ENCODE measurements at regions not wholly inside any gene's neighbourhood (a gene's known extent, or its start where the extent isn't known, plus 50 kb on each side); places are given as distances from the start of the nearest gene placed in this dataset.

DNA sequence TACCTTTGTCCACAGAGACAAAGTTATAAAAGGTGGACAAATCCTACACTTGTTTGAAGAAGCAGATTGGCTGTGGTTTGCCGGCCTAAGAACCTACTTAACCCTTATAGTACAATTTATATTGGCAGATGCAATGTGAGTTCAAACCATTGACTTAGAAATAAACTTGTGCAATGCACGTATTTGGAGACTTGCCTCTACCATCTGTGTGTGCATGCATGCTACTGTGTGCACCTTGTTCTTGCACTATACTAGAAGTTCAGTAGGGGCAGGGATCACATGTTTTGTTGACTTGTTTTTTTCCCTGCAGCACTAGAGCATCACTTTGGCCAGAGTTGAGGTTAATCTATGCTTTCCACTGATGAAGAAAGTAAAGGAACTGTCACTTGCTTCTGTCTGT, 163.1 kb upstream of the SERP2 start:
- Histone ChIP-seq H3K9me3 (no peaks in the 10 kb centered on the region), H3K27me3 (peaks cover 5% of the 10 kb centered on the region), H3K36me3 (no peaks in the 10 kb centered on the region), H3K4me1 (ENCODE audit: control insufficient read depth in 1 of 2, insufficient read depth in 1 of 2, low read depth in 1 of 2, low read length in 1 of 2) (no peaks in the 10 kb centered on the region), H3K4me3 (ENCODE audit: low read depth in 1 of 2, low read length in 1 of 2) (no peak overlapping the region), H3K27ac (no peak overlapping the region)
- TF ChIP-seq, protein P1, sequence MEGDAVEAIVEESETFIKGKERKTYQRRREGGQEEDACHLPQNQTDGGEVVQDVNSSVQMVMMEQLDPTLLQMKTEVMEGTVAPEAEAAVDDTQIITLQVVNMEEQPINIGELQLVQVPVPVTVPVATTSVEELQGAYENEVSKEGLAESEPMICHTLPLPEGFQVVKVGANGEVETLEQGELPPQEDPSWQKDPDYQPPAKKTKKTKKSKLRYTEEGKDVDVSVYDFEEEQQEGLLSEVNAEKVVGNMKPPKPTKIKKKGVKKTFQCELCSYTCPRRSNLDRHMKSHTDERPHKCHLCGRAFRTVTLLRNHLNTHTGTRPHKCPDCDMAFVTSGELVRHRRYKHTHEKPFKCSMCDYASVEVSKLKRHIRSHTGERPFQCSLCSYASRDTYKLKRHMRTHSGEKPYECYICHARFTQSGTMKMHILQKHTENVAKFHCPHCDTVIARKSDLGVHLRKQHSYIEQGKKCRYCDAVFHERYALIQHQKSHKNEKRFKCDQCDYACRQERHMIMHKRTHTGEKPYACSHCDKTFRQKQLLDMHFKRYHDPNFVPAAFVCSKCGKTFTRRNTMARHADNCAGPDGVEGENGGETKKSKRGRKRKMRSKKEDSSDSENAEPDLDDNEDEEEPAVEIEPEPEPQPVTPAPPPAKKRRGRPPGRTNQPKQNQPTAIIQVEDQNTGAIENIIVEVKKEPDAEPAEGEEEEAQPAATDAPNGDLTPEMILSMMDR (IDR thresholded peaks at IDR 0.05), result no peak

DNA sequence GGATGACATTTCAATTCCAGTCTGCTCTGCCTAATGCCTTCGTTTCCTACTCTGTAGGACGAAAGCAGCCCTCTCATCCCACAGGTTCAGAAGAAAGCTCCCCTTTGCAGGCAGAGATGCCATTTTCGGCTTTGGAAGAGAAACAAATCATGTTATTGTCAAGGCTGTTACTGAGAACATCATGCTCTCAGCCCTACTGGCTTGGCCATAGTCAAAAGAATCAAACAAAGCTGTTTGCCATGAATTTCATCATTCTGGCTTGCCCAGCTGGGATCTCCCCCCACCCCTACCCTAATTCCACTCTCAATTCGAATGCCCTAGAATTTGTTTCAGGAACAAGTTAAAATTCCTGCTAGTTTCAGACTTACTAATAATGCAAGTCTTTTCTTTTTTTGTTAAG, 162.3 kb upstream of the SERP2 start:
- Histone ChIP-seq H3K4me3 (ENCODE audit: low read depth in 1 of 2, low read length in 1 of 2) (no peak overlapping the region), H3K27ac (no peak overlapping the region), H3K9me3 (no peaks in the 10 kb centered on the region), H3K4me1 (ENCODE audit: control insufficient read depth in 1 of 2, insufficient read depth in 1 of 2, low read depth in 1 of 2, low read length in 1 of 2) (no peaks in the 10 kb centered on the region), H3K27me3 (peaks cover 5% of the 10 kb centered on the region), H3K36me3 (no peaks in the 10 kb centered on the region)
- TF ChIP-seq, protein P1 (IDR thresholded peaks at IDR 0.05), result no peak

DNA sequence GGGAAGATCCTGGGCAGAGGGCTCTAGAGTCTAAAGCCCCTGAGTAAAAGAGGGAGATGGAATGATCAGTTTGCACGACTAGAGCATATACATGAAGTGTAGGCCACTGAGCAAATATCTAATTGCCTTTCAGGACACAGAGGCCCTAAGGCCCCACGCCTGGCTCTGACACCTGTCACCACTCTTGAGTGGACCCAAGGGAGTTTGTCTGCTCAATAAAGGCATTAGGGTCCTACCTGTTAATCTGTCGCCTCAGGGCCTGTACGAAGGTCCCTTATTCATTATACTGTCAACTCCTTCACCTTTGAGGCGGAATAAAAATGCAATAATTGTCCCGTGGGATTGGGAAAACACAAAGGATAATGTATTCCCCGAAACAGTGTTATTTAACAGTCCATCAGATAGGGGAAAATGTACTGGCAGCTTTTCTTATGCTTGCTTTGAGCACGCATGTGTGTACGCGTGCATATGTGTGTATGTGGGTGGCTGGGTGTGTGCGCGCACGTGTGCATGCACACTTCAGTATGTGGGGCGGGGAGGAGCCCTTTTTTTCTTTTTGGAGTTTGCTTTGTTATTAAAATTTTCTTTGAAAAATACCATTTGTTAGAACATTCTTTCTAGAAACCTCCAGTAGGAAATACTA, 161.8 kb upstream of the SERP2 start:
- H3K36me3 ChIP-seq, result no peaks in the 10 kb centered on the region
- H3K9me3 ChIP-seq, result no peaks in the 10 kb centered on the region
- no peak overlapping the region for H3K4me3 ChIP-seq (ENCODE audit: low read depth in 1 of 2, low read length in 1 of 2)
- no peak overlapping the region for H3K27ac ChIP-seq
- TF ChIP-seq, protein P1 (IDR thresholded peaks at IDR 0.05), result no peak
- H3K27me3 ChIP-seq, result peaks cover 5% of the 10 kb centered on the region
- H3K4me1 ChIP-seq (ENCODE audit: control insufficient read depth in 1 of 2, insufficient read depth in 1 of 2, low read depth in 1 of 2, low read length in 1 of 2), result no peaks in the 10 kb centered on the region

DNA sequence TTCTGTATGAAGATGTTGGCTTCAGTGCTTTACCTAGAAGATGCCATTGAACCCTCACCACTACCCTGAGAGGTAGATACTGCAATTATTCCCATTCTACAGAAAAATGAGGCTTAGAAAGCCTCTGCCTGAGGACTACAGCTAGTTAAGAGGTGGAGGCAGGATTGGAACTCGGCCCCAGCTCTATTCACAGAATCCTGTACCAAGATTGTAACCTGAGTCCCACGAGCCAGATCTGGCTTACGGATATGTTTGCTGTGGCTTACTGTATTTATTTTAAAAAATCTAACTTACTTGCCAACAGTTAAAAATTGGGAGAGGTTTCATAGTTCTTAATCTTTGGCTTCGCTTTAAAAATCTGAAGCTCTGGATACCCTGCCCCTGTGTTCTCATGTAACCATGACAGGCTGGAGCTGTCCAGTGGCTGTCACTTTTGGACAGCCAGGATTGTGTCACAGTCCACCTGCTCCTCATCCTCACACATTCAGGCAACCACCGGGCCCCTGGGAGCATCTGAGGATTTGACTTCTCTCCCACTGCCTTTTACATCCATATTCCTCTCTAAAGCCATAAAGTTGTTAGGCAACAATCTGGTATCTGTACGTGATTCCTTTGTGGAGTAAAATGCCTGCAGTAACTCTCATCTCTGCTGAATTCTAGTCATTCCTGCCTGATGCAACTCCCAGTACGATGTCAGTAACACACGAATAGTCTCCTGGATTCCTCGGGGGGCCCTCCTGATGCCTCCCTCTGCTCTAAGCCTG, 160.8 kb upstream of the SERP2 start:
- H3K4me3 ChIP-seq (ENCODE audit: low read depth in 1 of 2, low read length in 1 of 2), result no peak overlapping the region
- TF ChIP-seq, protein P1 (IDR thresholded peaks at IDR 0.05), result no peak

DNA sequence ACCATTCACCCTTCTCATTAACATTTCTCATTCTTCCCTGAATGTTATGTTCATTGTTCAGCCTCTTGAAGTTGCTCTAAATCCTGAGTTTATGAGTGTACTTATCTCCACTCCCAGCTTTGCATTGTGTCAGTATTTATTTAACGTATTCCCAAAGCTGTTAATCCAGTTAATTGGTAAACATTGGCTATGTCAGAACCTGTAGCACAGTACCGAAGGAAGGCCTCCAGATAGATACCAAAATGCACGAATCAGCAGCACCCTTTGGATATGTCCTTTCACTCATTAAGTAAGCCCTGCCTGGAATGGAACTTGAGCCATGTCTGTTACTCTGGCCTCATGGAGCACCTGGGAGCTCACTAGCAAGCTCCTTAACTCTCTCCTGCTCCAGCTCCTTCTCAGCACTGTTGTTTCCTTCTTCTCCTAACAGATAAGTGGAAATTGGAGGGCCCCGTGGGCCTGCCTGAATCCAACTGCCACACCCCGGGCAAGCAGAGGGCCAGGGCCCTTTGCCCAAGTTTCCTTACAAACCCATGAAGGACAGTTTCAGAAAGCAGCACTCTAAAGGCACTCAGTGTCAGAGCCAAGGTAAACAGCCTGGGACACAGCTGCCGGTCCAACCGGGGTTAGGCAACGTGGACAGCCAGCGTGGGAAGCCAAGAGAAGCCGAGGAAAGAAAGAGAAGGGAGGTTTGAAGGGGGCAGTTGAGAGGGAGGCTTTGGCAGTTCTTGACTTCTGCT, 155.0 kb upstream of the SERP2 start:
- TF ChIP-seq, protein P1 (IDR thresholded peaks at IDR 0.05), result no peak
- H3K27me3 ChIP-seq, result no peaks in the 10 kb centered on the region
- H3K4me3 ChIP-seq (ENCODE audit: low read depth in 1 of 2, low read length in 1 of 2), result no peak overlapping the region
- H3K9me3 ChIP-seq, result no peaks in the 10 kb centered on the region
- no peak overlapping the region for H3K27ac ChIP-seq
- no peaks in the 10 kb centered on the region for H3K36me3 ChIP-seq
- no peaks in the 10 kb centered on the region for H3K4me1 ChIP-seq (ENCODE audit: control insufficient read depth in 1 of 2, insufficient read depth in 1 of 2, low read depth in 1 of 2, low read length in 1 of 2)

More for the DNA sequence above, 160.8 kb upstream of the SERP2 start:
- Histone ChIP-seq H3K36me3 (no peaks in the 10 kb centered on the region), H3K27me3 (peaks cover 5% of the 10 kb centered on the region), H3K9me3 (no peaks in the 10 kb centered on the region), H3K27ac (no peak overlapping the region), H3K4me1 (ENCODE audit: control insufficient read depth in 1 of 2, insufficient read depth in 1 of 2, low read depth in 1 of 2, low read length in 1 of 2) (no peaks in the 10 kb centered on the region)

Data from neutrophil (primary cell).